Fibroblast of lung (primary cell): ENCODE measurements at regions not wholly inside any gene's neighbourhood (a gene's known extent, or its start where the extent isn't known, plus 50 kb on each side); places are given as distances from the start of the nearest gene placed in this dataset.
A peak's percentile ranks its signal among the peaks of the same experiment; 100 is the strongest.
"Not testable (repeated sequence)": the region's sequence is repeated elsewhere in the genome, so short reads cannot be mapped to it uniquely, and the experiment has no call there.

Source experiments
- DNase-seq, 2 donors: peaks; one replicate each; pipeline versions ENCODE4 v3.0.0 to v3.0.0-alpha.2; 2010; ENCODE audit warnings: low read depth in 2 of 2
- H2AFZ ChIP-seq: 2 replicates; pipeline ENCODE4 v1.5.1; 2012; ENCODE audit warnings: low read length, control low read depth, inconsistent platforms
- H3K27ac ChIP-seq: 2 replicates; pipeline ENCODE4 v1.5.1; 2011; ENCODE audit warnings: low read length, control low read depth; ENCODE audit not compliant: insufficient read depth
- H3K27me3 ChIP-seq: 2 replicates; pipeline ENCODE4 v1.5.1; 2011; ENCODE audit warnings: mild to moderate bottlenecking, low read length; ENCODE audit not compliant: control insufficient read depth, insufficient read depth
- H3K36me3 ChIP-seq: 2 replicates; pipeline ENCODE4 v1.5.1; 2011; ENCODE audit warnings: low read length; ENCODE audit not compliant: control insufficient read depth, insufficient read depth
- H3K4me1 ChIP-seq: 2 replicates; pipeline ENCODE4 v1.5.1; 2011; ENCODE audit warnings: low read length; ENCODE audit not compliant: control insufficient read depth, insufficient read depth; ENCODE audit errors: extremely low read depth
- H3K4me2 ChIP-seq: 2 replicates; pipeline ENCODE4 v1.5.1; 2011; ENCODE audit warnings: low read length, control low read depth; ENCODE audit not compliant: insufficient read depth; ENCODE audit errors: extremely low read depth
- H3K4me3 ChIP-seq, 4 experiments: fragments of 200-600 bp in 1 of 4; sonication (generic) in 1 of 4; replicated peaks in 1 of 4; 2 replicates each; pipeline ENCODE4 v1.5.1; 2011 to 2016; ENCODE audit warnings: low read length in 4 of 4, low read depth in 3 of 4, mild to moderate bottlenecking in 3 of 4, control low read depth in 2 of 4, inconsistent platforms in 1 of 4, mixed read lengths in 1 of 4; ENCODE audit not compliant: insufficient read depth in 1 of 4; ENCODE audit errors: control extremely low read depth in 1 of 4
- H3K79me2 ChIP-seq: 2 replicates; pipeline ENCODE4 v1.5.1; 2012; ENCODE audit warnings: mild to moderate bottlenecking, low read length, inconsistent platforms; ENCODE audit not compliant: control insufficient read depth, insufficient read depth
- H3K9ac ChIP-seq: 2 replicates; pipeline ENCODE4 v1.5.1; 2011; ENCODE audit warnings: mild to moderate bottlenecking, low read length, control low read depth; ENCODE audit not compliant: insufficient read depth
- H3K9me3 ChIP-seq: 2 replicates; pipeline ENCODE4 v1.5.1; 2012; ENCODE audit warnings: low read depth, low read length; ENCODE audit not compliant: control insufficient read depth, insufficient read depth
- H4K20me1 ChIP-seq: 2 replicates; pipeline ENCODE4 v1.5.1; 2011; ENCODE audit warnings: low read length; ENCODE audit not compliant: control insufficient read depth, insufficient read depth; ENCODE audit errors: extremely low read depth
- CTCF ChIP-seq, 2 donors: IDR thresholded peaks in 1 of 2; conservative IDR thresholded peaks in 1 of 2; 1 replicate in 1 of 2; 2 replicates in 1 of 2; pipeline ENCODE4 v1.5.1; 2011 to 2012; ENCODE audit warnings: low read length in 2 of 2, control low read depth in 1 of 2, inconsistent platforms in 1 of 2, low read depth in 1 of 2, mild to moderate bottlenecking in 1 of 2
- EZH2 ChIP-seq: IDR thresholded peaks from 2 replicates; pipeline ENCODE4 v1.5.1; 2012; ENCODE audit warnings: low read length, control low read depth, mild to moderate bottlenecking; ENCODE audit errors: missing control alignments

GRCh38 chrX:9396930-9397329 lies 67.9 kb upstream of the TBL1X start:
- Histone ChIP-seq H4K20me1 (no peaks in the 10 kb centered on the region), H3K4me1 (no peaks in the 10 kb centered on the region), H3K36me3 (no peaks in the 10 kb centered on the region), H3K27me3 (no peaks in the 10 kb centered on the region), H3K9ac (no peak overlapping the region), H3K4me3 (no peak overlapping the region), H3K27ac (no peak overlapping the region), H3K79me2 (no peaks in the 10 kb centered on the region), H3K9me3 (no peaks in the 10 kb centered on the region), H2AFZ (no peak overlapping the region), H3K4me2 (no peak overlapping the region)
- TF ChIP-seq EZH2 (no peak), CTCF (conservative IDR thresholded peaks at IDR 0.05 in 1 of 2, IDR thresholded peaks at IDR 0.05 in 1 of 2; ENCODE audit: low read depth in 1 of 2, low read length in 2 of 2) (no peak)
- peak; percentile 38 to 71 for DNase-seq

- no peak overlapping the region for H2AFZ ChIP-seq
- no peak overlapping the region for H3K9ac ChIP-seq
- no peak overlapping the region for H3K4me2 ChIP-seq
- H3K36me3 ChIP-seq = no peaks in the 10 kb centered on the region
- H3K27ac ChIP-seq = no peak overlapping the region
- H3K27me3 ChIP-seq = no peaks in the 10 kb centered on the region
- DNase-seq = no peak
- no peaks in the 10 kb centered on the region for H3K4me1 ChIP-seq
- H3K79me2 ChIP-seq = no peaks in the 10 kb centered on the region
- no peaks in the 10 kb centered on the region for H4K20me1 ChIP-seq
- no peaks in the 10 kb centered on the region for H3K9me3 ChIP-seq
- TF ChIP-seq CTCF (conservative IDR thresholded peaks at IDR 0.05 in 1 of 2, IDR thresholded peaks at IDR 0.05 in 1 of 2; ENCODE audit: low read depth in 1 of 2, low read length in 2 of 2) (no peak), EZH2 (no peak)
- no peak overlapping the region for H3K4me3 ChIP-seq
Measured at GRCh38 chrX:9401051-9401450, 63.8 kb upstream of the TBL1X start.

- DNase-seq = no peak
- no peaks in the 10 kb centered on the region for H3K4me1 ChIP-seq
- no peak overlapping the region for H3K4me3 ChIP-seq
- no peak overlapping the region for H2AFZ ChIP-seq
- no peaks in the 10 kb centered on the region for H4K20me1 ChIP-seq
- no peak overlapping the region for H3K27ac ChIP-seq
- H3K9me3 ChIP-seq = no peaks in the 10 kb centered on the region
- H3K27me3 ChIP-seq = no peaks in the 10 kb centered on the region
- no peaks in the 10 kb centered on the region for H3K79me2 ChIP-seq
- no peak overlapping the region for H3K4me2 ChIP-seq
- no peaks in the 10 kb centered on the region for H3K36me3 ChIP-seq
- H3K9ac ChIP-seq = no peak overlapping the region
- TF ChIP-seq CTCF (conservative IDR thresholded peaks at IDR 0.05 in 1 of 2, IDR thresholded peaks at IDR 0.05 in 1 of 2; ENCODE audit: low read depth in 1 of 2, low read length in 2 of 2) = no peak
- TF ChIP-seq EZH2 = no peak
Measured at GRCh38 chrX:9403374-9403773, 61.5 kb upstream of the TBL1X start.

GRCh38 chrX:9405635-9406034 lies 59.2 kb upstream of the TBL1X start:
- not testable (repeated sequence) for DNase-seq, H3K27ac ChIP-seq, H3K36me3 ChIP-seq, H3K4me3 ChIP-seq, H3K9me3 ChIP-seq, H3K4me1 ChIP-seq, H3K27me3 ChIP-seq, H2AFZ ChIP-seq, H3K9ac ChIP-seq, H4K20me1 ChIP-seq, H3K79me2 ChIP-seq, H3K4me2 ChIP-seq

GRCh38 chrX:9410889-9411288 lies 54.0 kb upstream of the TBL1X start:
- H3K4me3 ChIP-seq, H3K79me2 ChIP-seq, H3K27me3 ChIP-seq, H3K9ac ChIP-seq, H3K9me3 ChIP-seq, DNase-seq, H3K36me3 ChIP-seq, H3K4me1 ChIP-seq, H3K4me2 ChIP-seq, H2AFZ ChIP-seq, H4K20me1 ChIP-seq, H3K27ac ChIP-seq: not testable (repeated sequence)
